ENCODE measurements at regions not wholly inside any gene's neighbourhood (a gene's known extent, or its start where the extent isn't known, plus 50 kb on each side); places are given as distances from the start of the nearest gene placed in this dataset.

- H3K4me3 ChIP-seq (ENCODE audit: low read length) = no peak overlapping the region
- no peak for TF ChIP-seq ZNF274 (IDR thresholded peaks at IDR 0.05; ENCODE audit: low read depth, low read length)
These were observed 575.3 kb upstream of the IL12A start for GRCh38 chr3:159413319-159413718.

DNA sequence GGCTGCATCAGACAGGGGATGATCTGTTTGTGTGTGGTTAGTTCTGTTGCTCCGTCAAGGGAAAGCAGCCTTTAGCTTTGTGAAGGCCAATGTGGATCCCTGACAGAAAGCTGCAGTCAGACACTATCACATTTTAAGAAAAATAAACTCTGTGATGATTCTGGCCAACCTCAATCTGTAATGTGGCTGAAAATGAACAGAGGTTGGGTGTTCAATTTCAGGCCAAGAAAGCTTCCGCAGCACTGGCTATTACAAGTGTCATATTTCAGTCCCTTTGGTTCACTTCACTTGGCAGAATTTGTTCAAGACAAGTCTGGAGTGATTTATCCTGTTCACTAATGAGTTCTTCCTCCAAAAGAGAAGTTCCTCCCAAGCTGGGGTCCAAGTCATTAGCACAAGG is 571.8 kb upstream of the IL12A start:
- no peak overlapping the region for H3K4me3 ChIP-seq (ENCODE audit: low read length)

DNA sequence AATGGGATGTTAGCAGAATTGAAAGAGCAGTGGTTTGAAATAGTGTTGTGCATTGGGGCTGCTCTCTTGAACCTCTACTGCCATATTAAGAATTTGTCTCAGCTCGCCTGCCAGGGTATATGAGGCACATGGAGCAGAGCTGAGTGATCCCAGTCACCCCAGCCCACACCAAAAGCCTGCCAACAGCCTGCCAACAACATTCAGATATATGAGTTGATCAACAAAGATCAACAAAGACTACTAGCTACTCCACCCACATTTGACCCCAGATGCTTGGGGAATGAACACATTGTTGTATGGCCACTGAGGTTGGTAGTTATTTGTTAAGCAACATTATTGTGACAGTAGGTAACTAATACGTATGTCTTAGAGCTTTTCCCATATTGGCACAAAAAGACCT is 570.9 kb upstream of the IL12A start:
- no peak for TF ChIP-seq ZNF274 (IDR thresholded peaks at IDR 0.05; ENCODE audit: low read depth, low read length)
- H3K4me3 ChIP-seq (ENCODE audit: low read length) = no peak overlapping the region

More for the DNA sequence above, 571.8 kb upstream of the IL12A start:
- no peak for TF ChIP-seq ZNF274 (IDR thresholded peaks at IDR 0.05; ENCODE audit: low read depth, low read length)

DNA sequence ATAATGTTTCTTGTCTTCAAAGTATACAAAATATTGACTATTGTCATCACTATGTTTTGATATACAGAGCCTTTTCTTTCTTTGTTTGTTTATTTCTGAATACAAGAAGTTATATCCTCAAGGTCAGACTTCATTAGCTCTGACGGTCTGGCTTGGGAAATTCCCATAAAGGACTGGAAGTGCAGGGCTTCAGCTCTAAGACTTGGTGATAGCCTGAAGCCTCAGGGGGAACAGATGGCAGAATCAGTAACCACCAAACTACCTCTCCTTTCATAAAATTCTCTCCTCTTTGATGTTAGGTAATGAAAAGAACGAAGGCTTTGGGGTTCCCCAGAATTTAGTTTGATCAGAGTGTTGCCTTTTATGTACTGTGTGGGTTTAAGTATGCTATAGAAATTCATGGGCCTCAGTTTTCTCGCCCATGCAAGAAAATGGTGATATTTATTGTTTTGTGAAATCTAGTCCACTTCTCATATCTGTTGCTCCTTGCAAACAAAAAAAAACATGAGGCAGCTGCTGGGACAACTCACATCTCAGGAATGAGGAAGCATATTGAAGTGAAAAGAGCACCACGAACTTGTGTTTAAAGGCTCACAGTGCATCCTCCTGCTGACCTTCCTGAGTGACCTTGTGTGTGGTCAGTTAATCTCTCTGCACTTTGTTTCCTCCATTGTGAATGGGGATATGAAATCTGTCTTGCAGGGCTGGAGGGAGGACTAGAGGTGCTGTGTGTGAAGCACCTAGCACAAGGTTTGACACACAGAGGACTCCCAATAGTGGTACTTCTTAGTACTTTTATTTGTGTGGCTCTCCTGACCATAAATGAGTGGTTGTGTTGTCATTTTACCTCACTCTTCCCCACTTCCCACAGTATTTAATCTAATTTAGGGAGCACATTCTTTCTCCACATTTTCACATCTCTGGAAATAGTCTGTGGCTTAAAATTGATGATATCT is 569.8 kb upstream of the IL12A start:
- H3K4me3 ChIP-seq (ENCODE audit: low read length) = no peak overlapping the region
- TF ChIP-seq ZNF274 (IDR thresholded peaks at IDR 0.05; ENCODE audit: low read depth, low read length) = no peak

- no peak for TF ChIP-seq ZNF274 (IDR thresholded peaks at IDR 0.05; ENCODE audit: low read depth, low read length)
These were observed 558.9 kb upstream of the IL12A start for GRCh38 chr3:159429702-159430101.

GRCh38 chr3:159432682-159433340 is 555.8 kb upstream of the IL12A start:
- no peak overlapping the region for H3K4me3 ChIP-seq (ENCODE audit: low read length)
- TF ChIP-seq ZNF274 (IDR thresholded peaks at IDR 0.05; ENCODE audit: low read depth, low read length) = no peak

More at GRCh38 chr3:159429702-159430101, 558.9 kb upstream of the IL12A start:
- H3K4me3 ChIP-seq (ENCODE audit: low read length) = no peak overlapping the region

GRCh38 chr3:159439346-159439745 is 549.3 kb upstream of the IL12A start:
- no peak for TF ChIP-seq ZNF274 (IDR thresholded peaks at IDR 0.05; ENCODE audit: low read depth, low read length)
- no peak overlapping the region for H3K4me3 ChIP-seq (ENCODE audit: low read length)

DNA sequence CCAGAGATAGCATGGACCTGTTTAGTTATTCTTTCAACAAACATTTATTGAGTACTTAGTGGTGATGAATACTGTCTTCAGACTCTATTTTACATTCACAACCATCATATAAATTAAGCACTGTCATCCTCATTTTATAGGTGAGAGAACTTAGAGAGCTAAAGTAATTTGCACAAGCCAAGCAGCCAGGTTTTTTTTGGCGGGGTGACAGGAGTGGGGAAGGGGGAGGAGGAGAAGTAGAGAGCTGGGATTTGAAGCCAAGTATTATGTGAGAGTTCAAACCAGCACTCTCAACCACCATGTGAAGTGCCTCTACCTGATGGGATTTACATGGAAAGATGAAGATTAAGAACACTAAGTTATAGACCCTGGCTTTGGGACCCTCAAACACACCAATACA is 547.4 kb upstream of the IL12A start:
- TF ChIP-seq ZNF274 (IDR thresholded peaks at IDR 0.05; ENCODE audit: low read depth, low read length) = no peak

GRCh38 chr3:159443266-159443665 is 545.4 kb upstream of the IL12A start:
- no peak overlapping the region for H3K4me3 ChIP-seq (ENCODE audit: low read length)
- TF ChIP-seq ZNF274 (IDR thresholded peaks at IDR 0.05; ENCODE audit: low read depth, low read length) = no peak

More for the DNA sequence above, 547.4 kb upstream of the IL12A start:
- no peak overlapping the region for H3K4me3 ChIP-seq (ENCODE audit: low read length)

DNA sequence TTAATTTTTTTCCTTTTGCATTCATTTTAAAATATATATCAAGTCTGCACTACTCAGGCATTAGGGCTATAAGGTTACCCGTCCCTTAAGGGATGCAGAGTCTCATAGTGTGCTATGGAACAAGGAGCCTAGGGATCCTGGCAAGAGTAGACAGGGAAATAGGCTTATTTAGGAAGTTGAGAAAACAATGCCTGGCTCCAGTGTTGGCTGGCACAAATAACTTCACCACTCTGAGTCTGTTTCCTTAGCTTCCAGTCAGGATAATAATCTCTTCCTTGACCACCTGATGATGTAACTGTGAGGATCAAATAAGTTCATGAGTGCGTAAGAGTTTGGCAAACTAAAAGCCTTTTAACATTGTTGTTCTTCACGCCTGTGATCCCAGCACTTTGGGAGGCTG is 540.8 kb upstream of the IL12A start:
- no peak for TF ChIP-seq ZNF274 (IDR thresholded peaks at IDR 0.05; ENCODE audit: low read depth, low read length)

DNA sequence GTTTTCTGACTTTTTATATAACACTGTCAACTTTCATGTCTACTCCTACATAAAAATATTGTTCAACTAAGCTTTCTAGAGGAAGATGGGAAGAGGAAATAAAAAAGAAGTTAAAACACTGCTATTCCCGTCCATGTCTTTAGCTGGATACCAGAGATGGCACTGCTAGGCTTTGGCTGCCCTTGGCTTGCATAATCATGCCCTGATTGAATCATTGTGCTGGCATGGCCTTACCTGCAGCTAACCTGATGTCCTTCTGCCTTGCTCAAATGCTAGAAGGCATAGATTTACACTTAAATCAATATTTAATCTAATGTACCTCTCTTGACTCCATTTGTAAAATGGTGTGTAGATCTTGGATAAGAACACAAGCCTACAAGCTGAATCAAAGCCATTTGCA is 539.7 kb upstream of the IL12A start:
- H3K4me3 ChIP-seq (ENCODE audit: low read length) = no peak overlapping the region

More for the DNA sequence above, 540.8 kb upstream of the IL12A start:
- no peak overlapping the region for H3K4me3 ChIP-seq (ENCODE audit: low read length)

GRCh38 chr3:159451067-159451466 is 537.6 kb upstream of the IL12A start:
- no peak for TF ChIP-seq ZNF274 (IDR thresholded peaks at IDR 0.05; ENCODE audit: low read depth, low read length)
- H3K4me3 ChIP-seq (ENCODE audit: low read length) = no peak overlapping the region

More for the DNA sequence above, 539.7 kb upstream of the IL12A start:
- TF ChIP-seq ZNF274 (IDR thresholded peaks at IDR 0.05; ENCODE audit: low read depth, low read length) = no peak

DNA sequence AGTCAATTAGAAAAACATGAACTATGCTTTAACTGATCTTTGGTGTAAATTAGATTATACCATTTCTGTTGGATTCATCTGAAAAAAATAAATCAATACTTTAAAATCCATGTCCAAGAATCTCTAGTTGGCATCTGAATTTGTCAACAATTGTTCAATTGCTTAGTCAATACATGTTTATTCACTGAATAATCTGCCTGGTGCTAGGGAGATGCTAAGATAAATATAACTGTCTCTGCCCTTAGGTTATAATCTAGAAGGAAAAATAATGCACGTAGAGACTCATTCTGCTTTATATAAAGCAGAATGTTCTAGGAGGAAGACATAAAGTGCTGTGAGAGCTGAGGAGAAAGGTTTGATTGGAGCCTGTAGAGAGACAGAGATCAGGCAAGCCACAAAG is 537.2 kb upstream of the IL12A start:
- no peak for TF ChIP-seq ZNF274 (IDR thresholded peaks at IDR 0.05; ENCODE audit: low read depth, low read length)
- H3K4me3 ChIP-seq (ENCODE audit: low read length) = no peak overlapping the region

GRCh38 chr3:159453036-159453435 is 535.6 kb upstream of the IL12A start:
- H3K4me3 ChIP-seq (ENCODE audit: low read length) = no peak overlapping the region
- no peak for TF ChIP-seq ZNF274 (IDR thresholded peaks at IDR 0.05; ENCODE audit: low read depth, low read length)

GRCh38 chr3:159453945-159454344 is 534.7 kb upstream of the IL12A start:
- no peak overlapping the region for H3K4me3 ChIP-seq (ENCODE audit: low read length)
- no peak for TF ChIP-seq ZNF274 (IDR thresholded peaks at IDR 0.05; ENCODE audit: low read depth, low read length)
